GM19238 (cell line): ENCODE measurements at regions not wholly inside any gene's neighbourhood (a gene's known extent, or its start where the extent isn't known, plus 50 kb on each side); places are given as distances from the start of the nearest gene placed in this dataset.

Experiments
- DNase-seq: peaks from one replicate; pipeline ENCODE4 v3.0.0; 2011; ENCODE audit warnings: low spot score; ENCODE audit not compliant: insufficient read length

DNA sequence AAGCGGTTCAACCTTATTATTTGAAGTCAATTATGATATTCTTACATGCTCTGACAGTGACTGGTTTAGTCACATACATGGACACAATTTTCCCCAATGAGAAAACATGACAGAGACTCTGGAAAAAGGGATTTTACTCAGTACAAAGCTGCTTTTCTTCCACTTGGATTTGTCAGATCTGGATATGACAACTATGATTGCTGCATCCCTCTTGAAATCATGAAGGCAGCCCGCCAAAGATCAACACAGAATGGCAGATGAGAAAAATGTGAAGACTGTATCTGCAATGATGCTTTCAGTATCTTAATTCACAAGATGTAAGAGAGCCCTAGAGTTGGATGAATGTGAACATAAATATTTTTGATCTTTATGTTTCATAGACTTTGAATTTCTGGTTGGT lies 439.6 kb downstream of the CDH8 start:
- DNase-seq, result no peak

DNA sequence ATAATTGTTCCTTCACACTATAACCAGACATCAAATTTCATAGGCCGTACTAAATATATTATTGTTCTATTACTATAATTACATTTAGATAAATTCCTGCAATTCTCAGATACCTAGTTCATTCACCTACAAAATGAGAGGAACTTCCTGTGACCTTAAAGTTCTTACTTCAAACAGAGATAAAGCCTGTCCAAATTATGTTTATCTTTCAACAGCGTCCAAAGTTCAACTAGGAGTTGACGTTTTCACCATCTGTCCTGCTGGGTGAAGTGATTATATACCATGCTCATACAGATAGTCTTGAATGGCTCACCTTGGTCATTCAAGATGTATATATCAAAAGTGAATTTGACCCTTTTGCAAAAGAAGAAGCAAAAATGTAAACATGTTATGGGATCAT lies 440.6 kb downstream of the CDH8 start:
- DNase-seq, result no peak

DNA sequence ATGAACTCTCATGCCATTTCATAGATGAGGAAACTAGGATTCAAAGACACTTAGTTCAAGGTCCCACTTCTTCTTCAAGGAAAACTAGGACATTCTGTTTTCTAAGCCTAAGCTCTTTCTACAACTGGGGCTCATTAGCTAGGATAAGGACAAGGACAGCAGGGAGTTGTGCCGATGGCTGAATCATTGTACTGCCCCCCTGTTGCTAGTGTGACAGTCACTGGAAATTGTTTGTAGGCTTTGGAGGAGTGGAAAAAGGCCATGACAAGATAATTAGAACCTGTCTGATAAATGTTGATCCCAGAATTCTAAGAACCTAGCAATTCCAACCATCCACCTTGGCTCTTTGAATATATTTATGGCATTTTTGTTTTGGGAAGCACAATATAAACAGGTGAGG lies 445.7 kb downstream of the CDH8 start:
- no peak for DNase-seq

DNA sequence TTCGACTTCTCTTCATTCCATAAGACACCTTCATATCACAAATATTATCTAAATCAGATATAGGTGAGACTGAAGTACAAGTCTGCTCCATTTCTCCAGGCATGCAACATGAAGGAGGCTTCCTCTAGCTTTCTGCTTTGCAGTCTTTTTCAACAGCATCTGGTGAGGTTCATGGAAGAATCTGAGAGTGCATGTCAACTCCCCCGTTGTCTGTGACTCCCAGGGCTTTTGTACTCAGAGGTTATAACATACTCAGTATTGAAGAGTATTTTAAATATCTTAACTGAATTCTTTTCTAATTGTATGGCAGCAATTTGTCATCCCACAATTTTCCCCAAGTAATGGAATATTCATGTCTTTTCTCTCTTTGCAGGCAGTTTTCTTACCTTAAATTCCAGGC lies 448.7 kb downstream of the CDH8 start:
- no peak for DNase-seq

DNA sequence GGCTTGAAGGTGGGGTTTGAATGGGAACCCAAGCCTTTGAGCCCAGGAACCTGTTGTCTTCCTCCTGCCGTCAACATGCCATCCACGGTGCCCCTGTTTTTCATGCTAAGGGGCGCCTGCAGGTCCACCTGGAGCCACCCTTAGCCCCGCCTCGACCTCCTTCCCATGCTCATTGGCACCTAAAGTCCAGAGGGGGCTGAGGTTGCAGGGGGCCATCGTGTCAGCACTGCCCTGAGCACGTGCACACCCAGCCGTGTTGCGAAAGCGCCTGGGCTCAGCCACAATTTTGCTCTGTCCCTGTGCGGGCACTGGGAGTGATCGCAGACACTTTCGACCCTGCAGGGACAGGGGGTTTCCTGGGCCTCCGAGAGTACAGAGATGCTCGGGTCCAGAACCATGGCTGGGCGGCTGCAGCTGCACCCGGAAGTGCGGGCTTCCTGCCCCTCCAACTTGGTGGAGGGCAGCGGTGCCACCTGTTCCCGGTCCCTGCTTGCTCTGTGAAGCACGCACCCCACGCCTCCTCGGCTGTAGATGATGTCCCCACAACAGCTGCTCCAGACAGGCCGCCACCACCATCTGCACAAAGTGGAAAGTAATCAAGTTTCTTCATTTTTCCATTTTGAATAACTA lies 454.7 kb downstream of the CDH8 start:
- no peak for DNase-seq

DNA sequence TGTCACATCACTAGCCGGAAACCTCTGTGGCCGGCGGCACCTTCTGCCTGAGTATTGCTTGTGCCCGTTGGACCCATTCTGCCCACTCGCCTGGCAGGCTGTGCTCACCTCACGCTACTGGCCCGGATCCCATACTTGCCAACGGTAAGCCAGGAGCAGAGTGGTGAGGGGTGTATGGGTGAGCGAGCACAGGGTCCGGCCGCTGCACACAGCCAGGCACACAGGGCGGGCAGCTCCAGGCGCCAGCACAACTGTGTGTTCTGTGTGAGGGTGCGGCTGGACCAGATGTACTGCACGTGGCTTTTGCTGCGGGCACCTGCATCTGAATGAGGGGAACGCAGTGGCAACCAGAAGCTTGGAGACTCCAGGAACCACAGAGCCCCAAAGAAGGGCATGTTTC lies 455.7 kb downstream of the CDH8 start:
- DNase-seq, result no peak

DNA sequence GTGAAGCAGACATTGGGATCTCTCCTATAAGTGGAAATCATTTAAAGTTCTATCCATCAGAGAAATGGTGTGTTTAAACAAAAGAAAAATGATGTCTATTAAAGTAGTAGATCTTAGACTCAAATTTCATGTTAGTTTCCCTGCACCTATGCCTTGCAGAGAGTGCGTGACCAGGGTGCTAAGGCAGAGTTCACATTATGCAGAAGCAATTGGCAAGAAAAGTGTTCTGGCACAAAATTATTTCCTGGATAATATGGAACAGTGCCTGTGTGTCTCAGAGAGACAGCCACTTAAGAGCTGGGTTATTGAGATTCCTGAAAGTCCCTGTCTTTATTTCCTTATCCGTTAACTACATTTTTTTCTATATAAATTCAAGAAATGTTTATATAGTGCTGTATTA lies 457.0 kb downstream of the CDH8 start:
- no peak for DNase-seq

DNA sequence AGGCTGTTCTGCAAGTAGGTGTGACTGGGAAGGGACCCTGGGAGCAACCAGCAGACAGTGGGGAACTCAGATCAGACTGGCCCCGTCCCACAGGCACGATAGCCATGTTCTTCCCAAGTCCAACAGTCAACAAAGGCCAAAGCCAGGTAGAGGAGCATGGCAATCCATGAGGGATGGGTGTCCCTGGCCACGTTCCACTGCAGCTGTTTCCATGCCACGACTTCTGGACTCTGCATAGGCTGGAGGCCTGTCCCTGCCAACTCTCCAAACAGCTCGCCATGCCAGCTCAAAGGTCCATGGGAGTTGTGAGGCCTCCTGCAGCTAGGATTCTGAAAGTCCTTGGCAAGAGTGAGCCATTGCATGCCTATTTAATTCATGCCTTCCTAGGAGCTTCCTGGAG lies 459.8 kb downstream of the CDH8 start:
- DNase-seq, result no peak

DNA sequence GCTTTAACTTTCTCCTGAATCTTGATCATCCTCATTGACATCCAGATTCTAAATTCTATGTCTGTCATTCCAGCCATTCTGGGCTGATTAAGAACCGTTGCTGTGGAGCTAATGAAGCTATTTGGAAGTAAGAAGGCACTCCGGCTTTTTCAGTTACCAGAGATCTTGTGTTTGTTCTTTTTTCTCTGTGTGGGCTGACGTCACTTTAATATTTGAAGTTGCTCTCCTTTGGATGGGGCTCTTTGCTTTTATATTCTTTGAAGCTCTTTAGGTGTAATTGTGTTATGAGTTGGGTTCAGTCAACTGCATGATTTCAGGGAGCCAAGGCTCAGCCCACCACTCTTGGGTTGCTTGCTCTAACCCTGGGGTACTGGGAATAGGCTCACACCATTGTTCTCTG lies 460.6 kb downstream of the CDH8 start:
- no peak for DNase-seq

DNA sequence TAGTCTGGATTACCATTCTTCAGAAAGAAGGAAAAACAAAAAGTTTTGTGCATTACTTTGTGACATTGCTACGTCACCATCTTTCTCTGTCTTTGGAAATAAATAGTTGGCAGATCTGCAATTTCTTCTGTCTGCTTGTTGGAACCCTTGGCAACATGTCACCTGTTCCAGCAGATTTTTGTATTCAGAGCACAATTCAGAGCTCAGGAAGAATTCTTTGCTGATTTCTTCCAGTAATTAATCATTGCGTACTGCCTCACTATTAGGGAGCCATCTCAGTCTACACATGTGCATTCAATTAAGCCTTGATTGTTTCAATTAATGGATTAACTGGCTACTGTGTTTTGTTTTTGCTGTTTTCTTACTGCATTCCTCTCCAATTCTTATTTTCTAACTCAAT lies 467.2 kb downstream of the CDH8 start:
- no peak for DNase-seq

DNA sequence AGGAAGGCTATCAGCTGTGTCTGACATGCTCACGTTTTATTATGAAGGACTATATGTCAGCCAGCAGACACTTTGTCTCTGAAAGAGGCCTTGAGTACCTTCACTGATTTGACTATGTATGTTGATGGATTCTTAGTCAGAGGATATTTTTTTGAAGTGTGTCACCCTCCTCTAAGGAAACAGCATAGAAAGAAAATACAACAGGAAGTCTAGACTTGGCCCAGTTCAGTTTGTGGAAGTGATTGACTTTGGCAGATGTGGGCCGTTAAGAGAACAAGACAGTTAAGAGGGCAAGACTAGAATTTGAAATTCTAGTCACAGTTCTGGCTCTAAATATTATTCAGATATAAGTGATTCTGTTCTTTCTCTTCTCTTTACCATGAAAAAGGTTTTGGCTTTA lies 471.5 kb downstream of the CDH8 start:
- no peak for DNase-seq

DNA sequence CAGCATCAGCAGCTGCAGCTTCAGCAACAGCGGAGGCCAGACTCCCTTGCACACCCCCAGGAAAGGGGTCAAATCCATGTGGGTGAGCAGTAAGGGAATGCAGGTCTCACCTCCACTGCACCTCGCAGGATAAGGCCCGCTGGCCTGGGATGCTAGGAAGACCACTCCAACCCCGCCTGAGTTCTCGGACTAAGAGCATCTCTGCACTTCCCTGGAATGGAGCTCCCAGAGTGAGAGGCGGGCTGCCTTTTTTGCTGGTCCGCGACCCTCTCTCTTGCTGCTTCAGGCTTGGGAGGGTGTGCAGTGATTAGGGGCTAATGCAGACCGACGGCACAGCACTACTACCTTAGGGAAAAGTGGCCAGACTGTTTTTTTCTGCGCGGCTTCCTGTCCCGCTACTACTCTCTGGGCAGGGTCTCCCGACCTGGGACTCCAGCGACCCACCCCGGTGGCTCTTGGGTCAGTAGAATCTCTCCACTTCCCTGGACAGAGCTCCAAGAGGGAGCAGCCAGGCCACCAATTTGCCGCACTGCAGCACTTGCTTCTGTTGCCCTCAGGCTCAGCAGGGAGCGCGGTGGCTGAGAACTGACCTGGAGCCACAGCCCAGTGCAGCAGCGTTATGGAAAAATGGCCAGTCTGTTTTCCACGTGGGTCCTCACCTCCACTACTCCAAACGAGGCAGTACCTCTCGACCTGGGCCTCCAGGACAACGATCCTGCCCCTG lies 480.4 kb downstream of the CDH8 start:
- DNase-seq, result no peak

DNA sequence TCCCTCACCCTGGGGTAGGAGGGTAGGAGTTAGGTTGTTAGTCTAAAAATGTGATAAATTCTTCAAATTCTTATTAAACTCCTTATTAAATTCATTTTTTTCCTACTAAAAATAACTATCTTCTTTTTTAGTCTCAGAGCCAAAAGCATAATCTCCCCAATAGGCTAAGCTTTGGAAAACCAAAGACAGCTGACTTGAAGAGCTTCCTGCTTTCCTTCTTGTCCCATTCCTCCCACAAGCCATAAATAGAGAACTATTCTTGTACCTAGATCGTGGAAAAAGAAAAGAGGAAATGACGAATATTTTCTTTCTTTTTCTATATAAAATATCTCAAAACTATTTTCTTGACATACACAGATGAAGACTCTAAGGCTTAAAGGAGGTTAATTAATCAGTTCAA lies 486.9 kb downstream of the CDH8 start:
- no peak for DNase-seq

DNA sequence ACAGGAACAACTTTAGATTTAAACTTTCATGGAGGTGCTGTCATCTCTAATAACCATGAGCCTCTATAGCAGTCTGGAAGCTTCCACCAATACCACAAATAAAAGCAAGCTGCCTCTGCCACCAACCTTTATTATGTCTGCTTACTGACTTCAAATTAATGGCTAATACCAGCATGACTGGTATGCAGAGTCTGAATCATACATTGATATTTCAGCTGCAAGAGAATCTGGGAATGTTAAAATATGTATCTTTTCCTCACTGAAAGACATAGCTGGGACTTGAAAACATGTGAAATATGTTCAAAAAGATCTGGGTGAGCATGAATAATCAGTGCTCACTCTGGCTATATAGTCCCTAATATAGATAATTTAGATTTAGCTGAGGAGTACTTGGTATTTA lies 488.6 kb downstream of the CDH8 start:
- DNase-seq, result no peak

DNA sequence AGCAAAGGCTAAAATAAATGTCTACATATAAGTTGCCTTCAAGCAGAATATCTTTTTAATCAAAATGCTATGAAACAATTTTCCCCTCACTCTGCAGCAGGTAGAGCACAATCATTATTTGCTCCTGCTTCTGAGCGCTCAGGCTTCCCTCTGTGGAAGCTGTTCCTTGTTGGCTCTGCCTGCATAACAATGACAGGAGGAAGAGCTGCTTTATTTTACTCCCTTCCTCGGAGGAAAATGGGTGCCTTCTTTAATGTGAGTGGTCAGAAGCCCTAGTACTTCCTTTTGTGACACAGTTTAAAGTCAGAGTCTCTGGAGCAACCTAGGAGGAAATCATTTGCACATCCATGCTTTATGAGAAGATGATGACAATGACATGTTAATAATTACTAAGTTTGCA lies 492.1 kb downstream of the CDH8 start:
- no peak for DNase-seq

DNA sequence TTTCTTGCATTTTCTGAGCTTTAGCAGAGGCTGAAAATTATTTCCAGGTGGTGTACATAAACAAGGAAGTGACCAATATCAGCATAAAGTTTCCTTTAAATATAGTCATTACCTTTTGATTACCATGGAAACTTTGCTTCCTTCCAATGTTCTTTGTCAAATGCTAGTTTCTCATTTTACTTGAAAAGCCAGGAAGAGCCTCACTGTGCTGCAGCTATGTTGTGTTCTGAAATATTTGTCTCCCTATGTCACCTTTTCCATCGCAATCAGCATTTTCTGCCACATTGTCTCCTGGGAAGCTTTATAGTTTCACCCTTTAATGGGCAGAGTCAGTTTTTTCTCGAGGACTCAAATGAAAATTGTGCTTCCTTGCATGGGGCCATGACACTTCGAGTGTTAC lies 496.0 kb downstream of the CDH8 start:
- DNase-seq, result no peak

DNA sequence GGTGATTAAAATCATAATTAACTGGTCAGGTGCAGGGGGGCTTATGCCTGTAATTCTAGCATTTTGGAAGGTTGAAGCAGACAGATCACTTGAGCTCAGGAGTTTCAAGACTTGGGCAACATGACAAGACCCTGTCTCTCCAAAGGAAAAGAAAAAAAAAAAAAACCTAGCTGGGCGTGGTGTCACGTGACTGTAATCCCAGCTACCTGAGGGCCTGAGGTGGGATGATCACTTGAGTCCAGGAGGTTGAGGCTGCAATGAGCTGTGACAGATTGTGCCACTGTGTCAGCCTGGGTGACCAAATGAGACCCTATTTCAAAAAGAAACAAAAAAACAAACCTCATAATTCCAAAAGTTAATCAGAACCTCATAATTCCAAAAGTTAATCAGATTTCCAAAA lies 505.5 kb downstream of the CDH8 start:
- DNase-seq, result no peak

DNA sequence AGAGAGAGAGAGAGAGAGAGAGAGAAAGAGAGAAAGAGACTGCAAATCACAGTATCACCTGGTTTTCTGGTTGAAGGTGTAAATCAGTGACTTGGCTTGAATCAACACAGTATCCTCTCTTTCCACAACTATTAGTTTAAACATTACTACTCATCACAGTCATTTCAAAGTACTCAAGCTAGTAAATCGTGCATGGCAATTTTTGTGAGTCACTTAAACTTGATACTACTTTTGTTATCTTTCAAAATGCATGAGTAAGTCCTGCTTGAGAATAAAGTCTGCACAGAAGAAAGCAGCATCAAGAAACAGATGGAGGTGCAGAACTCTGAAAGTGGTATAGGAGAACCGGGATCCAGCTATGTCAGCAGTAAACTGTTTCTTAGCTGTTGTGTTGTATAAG lies 535.4 kb downstream of the CDH8 start:
- DNase-seq, result no peak

DNA sequence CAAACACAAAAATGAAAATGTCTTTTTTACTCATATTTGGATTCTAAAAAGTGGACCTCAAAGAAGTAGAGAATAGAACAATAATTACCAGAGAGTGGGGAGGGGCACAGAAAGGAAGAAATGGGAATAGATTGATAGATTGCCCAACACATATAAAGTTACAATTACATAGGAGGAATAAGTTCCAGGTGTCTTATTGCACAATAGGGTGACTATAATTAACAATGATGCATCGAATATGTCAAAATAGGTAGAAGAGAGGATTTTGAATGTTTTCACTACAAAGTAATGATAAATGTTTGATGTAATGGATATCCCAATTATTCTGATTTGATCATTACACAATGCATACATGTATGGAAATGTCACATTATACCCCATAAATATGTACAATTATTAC lies 556.0 kb downstream of the CDH8 start:
- DNase-seq, result no peak

DNA sequence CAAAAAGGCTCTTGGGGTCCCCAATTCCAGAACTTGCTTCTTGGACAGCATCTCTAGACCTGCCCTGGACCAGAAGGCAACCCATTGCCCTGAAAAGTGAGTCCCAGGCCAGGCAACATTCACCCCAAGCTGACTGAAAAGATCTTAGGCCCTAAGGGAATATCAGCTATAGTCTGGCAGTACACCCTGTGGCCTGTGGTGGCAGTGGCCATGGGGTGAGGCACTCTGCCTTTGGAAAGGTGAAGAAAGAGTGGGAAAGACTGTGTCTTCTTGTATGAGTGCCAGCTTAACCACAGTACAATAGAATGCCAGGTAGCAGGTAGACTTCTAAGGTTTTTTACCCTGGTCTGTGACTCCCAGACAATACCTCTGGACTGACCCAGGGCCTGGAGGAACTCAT lies 564.5 kb downstream of the CDH8 start:
- no peak for DNase-seq

DNA sequence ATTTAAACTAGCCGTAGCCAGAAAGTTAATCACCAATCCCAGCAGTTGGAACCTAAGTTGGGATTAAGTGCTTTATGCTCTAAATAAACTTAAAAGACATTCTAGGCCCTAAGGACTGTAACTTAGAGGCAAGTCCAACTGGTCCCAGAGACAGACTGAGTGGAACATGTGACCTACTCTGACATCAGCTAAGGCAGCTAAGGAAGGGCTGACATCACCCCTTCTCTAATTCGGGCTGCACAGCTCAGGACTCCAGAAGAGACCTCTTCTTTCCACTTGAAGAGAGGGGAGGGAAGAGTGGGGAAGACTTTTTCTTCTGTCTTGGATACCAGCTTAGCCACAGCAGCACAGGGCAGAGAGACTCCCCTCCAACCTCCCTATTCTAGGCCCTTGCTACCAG lies 565.2 kb downstream of the CDH8 start:
- DNase-seq, result no peak

DNA sequence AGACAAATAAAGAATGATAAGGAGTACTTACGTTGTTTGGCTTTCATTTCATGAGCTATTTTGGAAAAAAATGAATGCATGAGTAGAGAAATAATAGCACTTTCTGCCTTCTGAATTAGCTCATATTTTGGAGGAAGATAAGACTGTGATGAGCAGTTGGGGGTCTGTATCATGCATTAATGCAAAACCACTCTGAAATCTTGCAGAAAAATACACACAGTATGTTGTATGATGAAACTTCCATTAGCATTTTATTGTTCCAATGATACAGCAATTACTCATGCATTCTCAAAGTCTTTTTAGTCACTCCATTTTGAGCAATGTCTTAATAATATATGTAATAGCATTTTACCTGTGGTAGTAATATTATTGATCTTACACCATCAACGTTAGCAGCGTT lies 571.0 kb downstream of the CDH8 start:
- DNase-seq, result no peak

DNA sequence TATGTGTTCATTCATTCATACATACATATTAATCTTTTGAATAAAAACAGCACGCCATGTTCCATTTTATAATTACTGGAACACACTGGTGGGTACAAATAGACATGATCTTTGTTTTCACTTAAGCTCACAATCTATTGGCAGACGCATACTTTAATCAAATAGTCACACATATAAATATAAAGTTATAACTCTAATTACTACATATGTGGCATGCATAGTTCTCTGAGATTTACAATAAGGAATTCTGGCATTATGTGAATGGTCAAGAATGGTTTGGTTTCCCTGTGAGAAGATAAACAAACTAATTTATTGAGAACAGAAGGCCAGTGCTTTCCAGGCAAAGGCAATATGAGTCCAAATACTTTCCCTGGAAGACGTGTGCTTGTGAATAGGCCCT lies 576.2 kb downstream of the CDH8 start:
- no peak for DNase-seq

DNA sequence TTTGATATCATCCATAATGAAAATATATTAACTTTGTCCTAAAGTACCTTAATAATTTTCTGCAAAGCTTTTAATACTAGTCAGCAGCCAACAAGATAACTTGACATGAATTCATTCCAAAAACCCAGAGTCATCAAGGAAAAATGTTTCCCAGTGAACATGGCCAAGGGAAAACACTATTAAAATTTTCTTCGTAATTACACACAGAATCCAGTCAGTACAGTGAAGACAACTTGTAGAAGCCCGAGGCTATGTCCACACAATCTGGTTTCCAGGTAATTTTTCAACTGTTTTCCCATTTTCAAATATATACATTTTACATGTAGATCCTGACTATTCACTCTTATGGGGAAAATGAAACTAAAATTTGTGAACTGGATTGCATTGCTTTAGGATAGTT lies 600.9 kb downstream of the CDH8 start:
- no peak for DNase-seq
